ENCODE measurements at regions not wholly inside any gene's neighbourhood (a gene's known extent, or its start where the extent isn't known, plus 50 kb on each side); places are given as distances from the start of the nearest gene placed in this dataset.

- intact Hi-C loops (cut with micrococcal nuclease): no loop called here
Measured at GRCh38 chr2:56055405-56055804, 128.4 kb upstream of the CCDC85A start.

More at GRCh38 chr2:56055405-56055804, 128.4 kb upstream of the CCDC85A start:
- no peak overlapping the region for H4K8ac ChIP-seq (ENCODE audit: low read depth in 2 of 2, low read length in 2 of 2)
- no peak overlapping the region for H3K56ac ChIP-seq (ENCODE audit: extremely low read depth, insufficient read depth, low read length)
- no peaks in the 10 kb centered on the region for H3K79me1 ChIP-seq (ENCODE audit: low read depth in 1 of 2, low read length in 2 of 2)
- CTCF ChIA-PET: no interaction called here
- H3K4me1 ChIP-seq (ENCODE audit: control insufficient read depth, insufficient read depth, low read length): no peaks in the 10 kb centered on the region
- in situ Hi-C loops (cut with MboI; ENCODE audit: low sequenced_read_pairs) (no loop called here), dilution Hi-C loops (cut with HindIII; ENCODE audit: low sequenced_read_pairs, unreplicated experiment) (no loop called here)
- H3K27ac ChIP-seq (ENCODE audit: insufficient read depth, low read length): no peak overlapping the region
- no peak overlapping the region for H3K4me3 ChIP-seq (ENCODE audit: insufficient read depth, low read depth, low read length)
- POLR2A ChIA-PET (ENCODE audit: unreplicated experiment): no interaction called here
- no TSS peak for BruUV-seq (replicated peaks)
- ATAC-seq (ENCODE audit: low read depth): no peak
- H4K91ac ChIP-seq (ENCODE audit: insufficient read depth, low read depth, low read length): no peak overlapping the region
- H4K5ac ChIP-seq (ENCODE audit: low read depth, low read length): no peak overlapping the region
- no peak overlapping the region for H3K14ac ChIP-seq (replicated peaks; ENCODE audit: low read depth, low read length)
- no peaks in the 10 kb centered on the region for H3K9me3 ChIP-seq (ENCODE audit: control insufficient read depth, insufficient read depth, low read length)
- H2AK9ac ChIP-seq (replicated peaks; ENCODE audit: low read depth, low read length, poor library complexity): no peak overlapping the region
- no peak overlapping the region for H2BK20ac ChIP-seq (ENCODE audit: low read depth, low read length)
- no peak overlapping the region for H2BK120ac ChIP-seq (ENCODE audit: low read depth, low read length)
- H3K23ac ChIP-seq (ENCODE audit: low read depth, low read length): no peak overlapping the region
- no peaks in the 10 kb centered on the region for H4K20me1 ChIP-seq (ENCODE audit: insufficient read depth, low read length)
- H3K9ac ChIP-seq (ENCODE audit: low read depth, low read length): no peak overlapping the region
- no peak overlapping the region for H2BK5ac ChIP-seq (ENCODE audit: low read depth, low read length, poor library complexity, severe bottlenecking)
- H3K9me1 ChIP-seq (ENCODE audit: insufficient read depth, low read length): no peaks in the 10 kb centered on the region
- no peak overlapping the region for H3K4me2 ChIP-seq (ENCODE audit: low read depth, low read length)
- TF ChIP-seq, protein P1, sequence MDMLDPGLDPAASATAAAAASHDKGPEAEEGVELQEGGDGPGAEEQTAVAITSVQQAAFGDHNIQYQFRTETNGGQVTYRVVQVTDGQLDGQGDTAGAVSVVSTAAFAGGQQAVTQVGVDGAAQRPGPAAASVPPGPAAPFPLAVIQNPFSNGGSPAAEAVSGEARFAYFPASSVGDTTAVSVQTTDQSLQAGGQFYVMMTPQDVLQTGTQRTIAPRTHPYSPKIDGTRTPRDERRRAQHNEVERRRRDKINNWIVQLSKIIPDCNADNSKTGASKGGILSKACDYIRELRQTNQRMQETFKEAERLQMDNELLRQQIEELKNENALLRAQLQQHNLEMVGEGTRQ (IDR thresholded peaks at IDR 0.05; ENCODE audit: low read depth, low read length): no peak
- no peak overlapping the region for H2BK15ac ChIP-seq (ENCODE audit: low read depth, low read length)
- no peak overlapping the region for H3K4ac ChIP-seq (ENCODE audit: low read depth, low read length)
- H2AK5ac ChIP-seq (ENCODE audit: low read depth, low read length): no peak overlapping the region
- H3K27me3 ChIP-seq (ENCODE audit: control insufficient read depth, insufficient read depth, low read length): no peaks in the 10 kb centered on the region
- H2AFZ ChIP-seq (replicated peaks; ENCODE audit: low read length, poor library complexity): no peak overlapping the region
- no peak for DNase-seq
- no peak overlapping the region for H3K18ac ChIP-seq (ENCODE audit: low read depth, low read length)
- no peaks in the 10 kb centered on the region for H3K36me3 ChIP-seq (ENCODE audit: control insufficient read depth, insufficient read depth, low read length)

Measured in IMR-90 (cell line).